Activated gamma-delta T cell treated with anti-CD3 and anti-CD28 coated beads, Interleukin-2, amount 50 U/mL, for 16 hours (primary cell): ENCODE measurements at regions not wholly inside any gene's neighbourhood (a gene's known extent, or its start where the extent isn't known, plus 50 kb on each side); places are given as distances from the start of the nearest gene placed in this dataset.
"Not testable (repeated sequence)": the region's sequence is repeated elsewhere in the genome, so short reads cannot be mapped to it uniquely, and the experiment has no call there.

ENCODE experiments used
- DNase-seq: peaks from one replicate; pipeline ENCODE4 v3.0.0-alpha.2; 2020; ENCODE audit warnings: low read depth

DNA sequence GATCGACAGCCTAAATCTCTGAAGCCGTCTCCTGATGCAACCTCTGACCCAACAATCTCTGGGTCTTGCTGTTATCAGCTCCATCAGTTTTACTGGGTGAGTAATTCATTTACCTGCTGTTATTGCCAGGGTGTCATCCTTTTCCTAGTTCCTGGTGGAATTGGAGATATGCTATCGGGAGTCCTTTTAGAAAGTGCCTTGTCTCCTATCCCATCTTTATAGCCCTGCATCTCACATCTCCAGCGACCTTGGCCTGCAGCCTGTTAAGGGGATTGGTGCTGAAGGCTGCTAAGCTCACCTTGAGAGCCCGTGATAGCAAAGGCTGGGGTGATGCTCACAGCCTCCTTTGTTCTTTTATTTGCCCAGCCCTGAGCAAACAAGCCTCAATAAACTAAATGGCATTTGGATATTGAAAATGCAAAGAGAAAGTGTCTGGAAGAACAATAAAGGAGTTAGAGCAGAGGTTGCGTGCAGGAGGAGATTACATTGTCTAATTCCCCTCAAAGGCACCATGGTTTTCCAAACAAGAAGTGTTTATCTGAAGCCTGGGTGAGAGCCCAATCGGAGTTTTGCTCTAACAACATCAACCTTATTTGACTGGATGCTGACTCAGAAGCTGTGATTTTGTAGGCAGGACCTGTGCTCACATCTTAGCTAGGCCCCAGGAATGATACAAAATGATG lies 101.8 kb downstream of the RPLP1 start:
- no peak for DNase-seq

DNA sequence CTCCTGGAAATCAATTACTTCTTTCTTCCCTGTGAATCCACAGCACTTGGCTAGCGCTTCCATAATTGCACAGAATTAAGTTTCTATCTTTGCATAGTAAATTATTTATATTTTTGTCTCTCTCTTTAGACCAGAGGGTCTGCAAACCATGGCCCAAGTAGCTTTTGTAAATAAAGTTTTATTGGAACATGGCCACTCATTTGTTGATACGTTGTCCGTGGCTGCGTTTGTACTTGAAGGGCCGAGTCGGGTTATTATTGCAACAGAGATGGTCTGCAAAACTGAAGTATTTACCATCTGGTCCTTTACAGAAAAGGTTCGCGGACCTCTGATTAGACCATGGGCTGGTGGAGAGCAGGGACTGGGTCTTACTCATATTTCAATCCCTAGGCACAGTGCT lies 102.5 kb downstream of the RPLP1 start:
- DNase-seq, result no peak

DNA sequence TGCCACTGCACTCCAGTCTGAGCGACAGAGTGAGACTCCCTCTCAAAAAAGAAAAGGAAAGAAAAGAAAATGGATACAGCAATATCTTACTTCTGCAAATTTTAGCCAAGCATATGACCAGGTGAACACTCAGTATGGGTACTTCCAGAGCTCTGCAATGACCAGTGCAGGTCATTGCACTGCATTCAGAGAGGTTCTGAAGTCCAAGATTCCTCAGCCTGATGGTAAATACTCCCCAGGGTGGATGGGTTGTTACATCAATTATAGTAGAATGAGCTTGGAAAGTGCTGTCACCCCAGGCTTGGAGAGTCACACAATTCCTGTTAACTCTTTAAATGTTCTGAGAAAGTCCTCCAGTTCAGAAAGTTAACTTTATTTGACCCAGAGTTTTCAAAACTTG lies 103.7 kb downstream of the RPLP1 start:
- no peak for DNase-seq

DNA sequence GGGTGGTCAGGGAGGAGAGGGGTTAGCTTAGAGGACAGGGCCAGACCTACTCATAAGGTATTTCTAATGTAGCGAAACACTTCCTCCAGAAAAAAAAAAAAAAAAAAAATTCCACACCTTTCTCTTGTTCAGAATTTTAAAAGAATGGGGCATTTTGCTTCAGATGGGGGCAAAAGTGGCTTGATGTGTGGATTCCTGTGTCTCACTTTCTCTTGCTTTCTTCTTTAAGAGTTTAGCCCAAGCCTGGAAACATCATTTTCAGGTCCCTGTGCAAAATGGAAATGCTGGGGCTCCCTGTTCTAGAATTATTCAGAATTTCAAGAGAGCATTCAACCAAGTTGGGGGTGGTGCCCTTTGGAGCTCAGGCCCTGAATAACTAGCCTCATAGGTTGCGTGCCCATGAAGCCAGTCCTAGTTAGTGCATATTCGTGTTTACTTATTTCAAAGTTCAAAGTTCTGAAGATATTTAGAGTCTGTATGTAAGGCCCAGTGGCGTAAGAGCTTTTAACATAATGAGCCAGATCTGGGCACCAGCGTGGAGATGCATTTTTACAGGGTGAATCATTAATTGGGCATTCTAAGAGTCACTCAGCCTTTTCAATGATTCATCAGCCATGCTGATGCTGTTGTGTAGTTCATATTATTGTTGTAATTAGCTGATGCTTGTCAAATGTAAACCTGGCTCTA lies 104.5 kb downstream of the RPLP1 start:
- no peak for DNase-seq

DNA sequence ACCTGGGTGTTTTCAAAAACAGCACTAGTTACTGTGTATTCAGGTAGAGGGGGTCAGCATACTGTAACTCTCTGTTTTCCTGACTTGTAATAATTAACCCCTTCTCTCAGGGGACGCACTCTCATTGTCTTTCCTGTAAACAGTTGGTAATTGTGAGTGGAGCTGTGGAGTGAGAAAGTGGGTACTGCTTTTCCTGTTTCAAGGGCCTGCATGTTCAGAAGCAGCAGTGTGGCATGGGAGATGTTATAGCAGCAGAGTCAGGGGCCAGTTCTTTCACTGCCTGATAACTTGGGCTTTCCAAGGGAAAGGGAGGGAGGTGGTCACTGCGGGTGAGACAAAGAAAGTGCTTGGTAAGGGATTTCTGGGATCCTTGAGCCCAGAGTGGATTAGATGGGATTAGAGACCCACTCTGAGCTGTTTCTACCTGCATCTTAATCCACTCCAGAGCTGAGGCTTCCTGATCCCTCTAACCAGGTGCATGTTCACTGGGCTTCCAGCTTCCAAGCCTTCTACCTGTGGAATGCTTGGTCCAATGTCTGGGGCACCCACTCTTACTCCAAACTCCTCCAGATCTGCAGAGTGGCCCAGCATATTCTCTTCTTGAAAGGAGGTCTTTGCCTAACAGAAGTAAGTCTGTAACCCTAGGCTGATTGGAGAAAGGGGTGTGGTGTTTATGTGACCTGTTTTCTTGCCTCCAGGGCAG lies 105.2 kb downstream of the RPLP1 start:
- DNase-seq, result no peak

DNA sequence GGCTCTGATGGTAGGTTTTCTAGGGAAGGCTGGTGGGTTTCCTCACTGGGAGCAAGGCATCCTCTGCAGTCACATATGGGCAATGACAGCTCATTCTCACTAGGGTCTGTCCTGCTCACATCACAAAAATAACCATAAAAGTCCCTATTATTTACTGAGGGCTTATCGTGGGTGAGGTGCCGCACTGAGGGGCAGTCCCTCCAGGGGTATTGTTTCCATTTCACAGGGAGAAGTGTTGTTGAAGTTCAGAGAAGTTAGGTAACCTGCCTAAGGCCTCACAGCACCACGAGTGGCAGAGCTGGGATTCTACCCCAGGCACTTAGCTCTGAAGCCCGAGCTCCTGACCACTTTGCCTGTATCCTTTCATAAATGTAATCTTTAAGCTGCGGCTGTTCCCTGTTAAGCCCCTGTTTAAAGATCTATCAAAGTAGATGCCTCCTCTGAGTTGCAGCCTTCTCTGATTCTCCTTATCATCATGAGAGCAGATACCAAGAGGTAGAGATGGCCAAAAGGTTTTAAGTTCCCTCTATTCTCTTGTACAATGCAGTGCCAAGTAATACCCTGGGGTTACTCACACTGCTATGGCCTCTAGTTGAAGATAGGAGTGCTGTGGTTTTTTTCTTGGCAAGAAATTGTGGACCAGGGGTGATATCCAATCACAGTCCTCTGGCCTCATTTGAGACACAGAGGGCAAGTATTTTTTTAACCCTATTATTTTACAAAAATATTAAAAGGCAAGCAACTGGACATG lies 107.0 kb downstream of the RPLP1 start:
- DNase-seq, result no peak

DNA sequence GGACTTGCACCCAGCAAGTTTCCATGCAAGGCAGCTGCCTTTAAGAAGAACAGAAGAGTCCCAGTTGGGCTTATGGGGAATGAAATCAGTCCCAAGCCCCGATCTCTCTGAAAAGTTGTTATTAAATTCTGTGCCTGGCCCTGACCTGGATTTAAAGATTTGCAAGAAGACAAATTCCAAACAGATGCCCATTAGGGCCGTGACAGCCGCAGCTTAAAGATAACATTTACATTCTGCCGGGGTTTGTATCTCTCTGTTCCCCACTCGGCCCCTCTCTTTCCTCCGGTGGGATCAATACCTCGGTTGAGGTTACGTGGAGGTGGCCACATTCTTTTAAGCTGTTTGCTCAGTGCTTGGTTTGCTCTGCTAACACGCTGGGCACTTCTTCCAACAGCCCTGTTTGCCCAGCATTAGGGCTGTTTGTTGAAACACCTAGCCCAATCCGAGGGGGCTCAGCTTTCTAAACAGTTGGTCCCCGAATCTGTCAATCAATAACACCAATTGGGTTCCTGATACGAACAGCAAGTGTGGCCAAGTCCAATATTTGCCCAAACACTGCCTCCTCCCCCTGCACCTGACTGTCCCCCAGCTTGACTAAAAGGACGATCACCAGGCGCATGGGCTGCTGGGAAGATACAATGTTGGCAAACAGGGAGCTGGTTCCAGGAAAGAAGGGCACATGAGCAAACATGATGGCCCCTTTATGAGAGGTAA lies 108.6 kb downstream of the RPLP1 start:
- no peak for DNase-seq

DNA sequence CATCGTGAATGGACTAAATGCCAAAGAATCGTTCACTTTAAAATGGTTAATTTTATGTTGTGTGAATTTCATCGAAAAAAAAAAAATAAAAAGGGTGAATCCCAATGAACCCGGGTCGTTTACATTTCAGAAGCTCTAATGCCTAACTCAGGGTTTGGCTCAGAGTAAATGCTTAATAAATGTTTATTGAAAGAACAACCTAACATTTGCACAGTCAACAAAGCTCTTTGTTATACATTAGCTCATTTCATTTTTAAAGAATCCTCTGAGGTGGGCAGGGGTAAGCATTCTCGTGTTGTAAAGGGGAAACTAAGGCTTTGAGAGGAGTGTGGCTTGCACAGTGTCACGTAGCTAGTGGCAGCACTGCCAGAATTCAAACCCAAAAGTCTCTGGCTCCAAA lies 109.5 kb downstream of the RPLP1 start:
- no peak for DNase-seq

DNA sequence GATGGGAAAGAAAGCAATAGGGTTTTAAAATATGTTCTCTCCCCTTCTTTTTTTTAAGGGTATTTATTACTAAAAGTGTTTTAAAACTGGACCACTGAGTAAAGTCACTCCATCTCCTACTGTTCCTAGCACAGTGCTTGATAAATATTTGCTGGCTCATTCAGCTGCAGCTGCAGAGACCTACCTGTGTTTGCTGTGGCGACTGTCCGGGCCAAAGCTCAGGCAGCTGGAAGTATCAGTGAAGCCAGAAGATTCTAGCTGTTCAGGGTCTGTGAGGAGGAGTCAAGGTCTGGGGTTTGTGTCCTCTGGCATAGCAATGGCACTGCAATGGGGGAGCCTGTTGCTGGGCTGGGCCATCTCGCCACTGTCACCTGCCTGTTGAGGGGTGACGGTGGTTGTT lies 109.9 kb downstream of the RPLP1 start:
- no peak for DNase-seq

DNA sequence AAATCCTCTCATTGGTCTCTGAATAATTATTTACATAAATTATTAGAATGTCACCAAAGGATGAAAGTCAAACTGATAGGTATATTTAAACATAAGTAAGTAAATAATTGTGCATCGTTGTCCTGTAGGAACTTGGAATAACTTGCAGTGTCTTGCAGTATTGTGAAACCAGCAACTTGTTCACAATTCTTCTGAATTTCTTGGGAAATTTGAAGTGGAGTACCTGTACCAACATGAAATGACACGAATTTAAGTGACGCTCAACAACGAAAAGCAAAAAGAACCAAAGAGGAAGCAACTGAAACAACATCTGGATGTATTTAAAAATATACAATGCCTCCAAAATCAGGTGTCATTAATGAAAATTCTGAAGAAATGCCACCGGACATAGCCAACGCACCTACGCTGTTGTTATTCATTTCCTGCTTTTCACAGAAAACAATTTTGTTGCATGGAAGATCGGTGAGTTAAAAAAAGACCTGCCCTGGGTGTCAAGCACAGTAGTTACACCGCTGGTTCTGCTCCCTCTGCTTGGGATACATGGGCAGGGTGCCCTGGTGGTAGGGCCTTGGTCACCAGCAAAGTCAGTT lies 112.5 kb downstream of the RPLP1 start:
- DNase-seq, result no peak

DNA sequence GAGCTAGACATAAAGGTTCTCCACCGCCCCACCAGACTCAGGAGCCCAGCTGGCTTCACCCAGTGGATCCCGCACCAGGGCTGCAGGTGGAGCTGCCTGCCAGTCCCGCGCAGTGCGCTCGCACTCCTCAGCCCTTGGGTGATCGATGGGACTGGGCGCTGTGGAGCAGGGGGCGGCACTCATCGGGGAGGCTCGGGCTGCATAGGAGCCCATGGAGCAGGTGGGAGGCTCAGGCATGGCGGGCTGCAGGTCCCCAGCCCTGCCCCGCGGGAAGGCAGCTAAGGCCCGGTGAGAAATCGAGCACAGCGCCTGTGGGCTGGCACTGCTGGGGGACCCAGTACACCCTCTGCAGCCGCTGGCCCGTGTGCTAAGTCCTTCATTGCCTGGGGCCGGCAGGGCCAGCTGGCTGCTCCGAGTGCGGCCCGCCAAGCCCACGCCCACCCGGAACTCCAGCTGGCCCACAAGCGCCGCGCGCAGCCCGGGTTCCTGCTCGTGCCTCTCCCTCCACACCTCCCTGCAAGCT lies 114.7 kb downstream of the RPLP1 start:
- DNase-seq, result not testable (repeated sequence)

DNA sequence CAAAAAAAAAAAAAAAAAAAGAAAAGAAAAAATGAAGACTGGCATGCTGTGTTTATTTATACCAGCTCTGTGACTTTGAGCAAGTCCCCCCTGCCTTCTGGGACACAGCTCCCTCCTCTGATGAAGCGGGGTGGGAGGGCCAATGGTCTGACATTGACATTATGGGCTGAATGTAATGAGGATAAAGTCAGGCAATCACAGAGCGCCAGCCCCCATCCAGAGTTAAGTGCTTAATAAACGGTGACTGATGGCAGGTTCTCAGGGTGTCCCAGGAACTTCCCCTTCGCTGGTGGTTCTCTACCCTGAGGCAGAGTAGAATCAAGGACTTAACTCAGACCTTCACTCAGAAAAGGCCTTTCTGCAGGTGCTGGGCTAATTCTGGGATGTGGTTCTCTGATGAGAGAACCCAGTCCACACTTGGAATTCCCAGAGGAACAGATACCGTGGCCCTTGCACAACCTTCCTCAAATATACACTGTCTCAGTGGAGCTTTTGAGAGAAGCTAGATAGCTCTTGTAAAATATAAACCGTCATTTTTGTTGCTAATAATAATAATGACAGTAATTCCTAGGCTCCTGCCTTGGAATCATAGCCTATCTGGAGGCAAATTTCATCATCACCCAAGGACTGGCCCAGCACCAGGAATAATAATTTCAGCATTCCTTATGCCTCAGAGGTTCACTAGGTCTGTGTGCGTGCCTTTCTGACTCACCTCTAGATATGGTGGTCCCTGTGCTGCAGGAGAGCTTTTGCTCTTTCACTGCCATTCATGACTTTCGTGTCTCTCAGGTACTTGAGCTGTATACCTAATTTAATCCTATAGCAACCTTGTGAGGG lies 115.8 kb downstream of the RPLP1 start:
- no peak for DNase-seq

DNA sequence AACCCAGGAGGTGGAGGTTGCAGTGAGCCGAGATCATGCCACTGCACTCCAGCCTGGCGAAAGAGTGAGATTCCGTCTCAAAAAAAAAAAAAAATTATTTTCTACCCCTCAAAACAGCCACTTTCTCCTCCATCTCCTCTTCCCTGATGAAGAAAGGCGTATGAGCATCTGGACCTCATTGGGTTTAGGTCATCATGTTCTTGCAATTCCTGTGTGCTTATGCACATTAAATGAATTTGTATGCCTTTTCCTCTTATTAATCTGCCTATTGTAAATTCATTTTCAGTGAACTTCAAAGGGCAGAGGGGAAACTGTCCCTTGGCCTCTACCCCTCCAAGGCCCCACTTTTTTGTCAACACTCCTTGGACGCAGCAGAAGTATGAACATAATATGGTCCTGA lies 117.8 kb downstream of the RPLP1 start:
- no peak for DNase-seq

DNA sequence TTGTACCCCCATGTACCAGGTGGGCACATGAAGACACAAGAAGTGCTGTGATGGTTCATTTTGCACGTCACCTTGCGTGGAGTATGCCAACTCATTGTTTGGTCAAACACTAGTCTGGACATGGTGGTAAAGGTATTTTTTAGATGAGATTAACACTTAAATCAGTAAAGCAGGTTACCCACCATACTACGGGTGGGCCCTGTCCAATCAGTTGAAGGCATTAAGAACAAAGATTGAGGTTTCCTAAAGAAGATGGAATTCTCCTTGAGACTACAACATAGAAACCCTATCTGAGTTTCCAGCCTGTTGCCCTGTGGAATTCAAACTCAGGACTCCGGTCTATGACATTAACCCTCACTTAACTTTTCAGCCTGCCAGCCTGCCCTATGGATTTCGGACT lies 118.4 kb downstream of the RPLP1 start:
- no peak for DNase-seq

DNA sequence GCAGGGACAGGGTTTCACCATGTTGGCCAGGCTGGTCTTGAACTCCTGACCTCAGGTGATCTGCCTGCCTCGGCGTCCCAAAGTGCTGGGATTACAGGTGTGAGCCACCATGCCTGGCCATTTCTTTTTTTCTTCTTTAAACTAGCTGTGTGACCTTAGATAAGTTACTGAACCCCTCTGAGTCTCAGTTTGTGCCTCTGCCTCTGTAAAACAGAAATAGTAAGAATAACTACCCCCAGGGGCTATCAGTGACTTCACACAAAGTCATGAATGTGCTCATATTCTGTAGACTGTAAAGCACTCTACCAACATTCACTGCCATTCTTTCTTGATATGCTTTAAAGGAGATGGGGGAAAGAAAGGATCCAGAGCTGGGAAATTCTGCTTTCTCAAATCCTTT lies 120.7 kb downstream of the RPLP1 start:
- DNase-seq, result not testable (repeated sequence)

DNA sequence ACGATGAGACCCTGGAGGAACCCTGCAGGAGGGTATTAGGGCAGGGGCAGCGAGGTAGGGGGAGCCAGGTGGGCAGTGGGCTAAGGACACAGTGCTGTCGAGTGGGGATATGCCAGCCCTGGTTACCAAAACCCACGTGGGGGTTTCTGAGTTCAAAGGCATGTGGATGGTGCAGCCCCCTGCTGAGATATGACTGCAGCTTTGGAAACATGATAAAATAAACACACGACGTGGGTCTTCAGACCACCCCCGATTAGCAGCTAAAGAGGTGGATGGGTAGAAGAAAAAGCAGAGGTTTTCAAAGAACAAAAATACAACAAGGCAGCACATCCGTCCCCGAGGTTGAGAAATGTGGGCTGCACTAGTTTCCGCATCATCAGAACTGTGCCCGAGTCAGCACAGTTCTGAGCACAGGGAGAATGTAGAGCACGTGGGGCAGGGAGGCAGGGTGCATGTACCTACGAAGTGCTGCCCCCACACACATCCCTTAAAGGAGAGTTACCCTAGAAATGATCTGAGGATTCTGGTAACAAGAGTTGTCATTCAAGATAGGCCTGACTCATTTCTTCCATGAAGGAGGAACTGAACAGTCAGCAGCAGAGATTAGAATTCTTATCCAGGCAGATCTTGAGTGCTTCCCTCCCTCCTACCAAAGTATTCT lies 121.3 kb downstream of the RPLP1 start:
- no peak for DNase-seq

DNA sequence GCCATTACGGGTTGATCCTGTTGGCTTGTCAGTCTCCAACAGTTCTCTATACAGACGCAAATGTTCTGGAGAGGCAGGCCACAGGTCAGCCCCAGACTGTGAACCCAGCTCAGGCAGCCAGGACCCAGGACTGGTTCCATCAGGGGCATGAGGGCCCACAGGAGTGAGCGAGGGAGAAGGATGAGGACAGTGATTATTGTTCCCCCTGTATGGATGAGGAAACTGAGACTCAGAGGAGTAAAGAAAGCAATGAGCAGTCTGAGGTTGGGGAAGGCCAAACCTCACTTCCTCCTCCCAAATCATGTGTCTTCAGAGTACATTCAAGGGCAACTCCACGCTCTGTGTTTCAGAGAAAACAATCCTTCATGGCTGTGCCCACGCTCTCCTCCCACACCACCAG lies 121.9 kb downstream of the RPLP1 start:
- no peak for DNase-seq

DNA sequence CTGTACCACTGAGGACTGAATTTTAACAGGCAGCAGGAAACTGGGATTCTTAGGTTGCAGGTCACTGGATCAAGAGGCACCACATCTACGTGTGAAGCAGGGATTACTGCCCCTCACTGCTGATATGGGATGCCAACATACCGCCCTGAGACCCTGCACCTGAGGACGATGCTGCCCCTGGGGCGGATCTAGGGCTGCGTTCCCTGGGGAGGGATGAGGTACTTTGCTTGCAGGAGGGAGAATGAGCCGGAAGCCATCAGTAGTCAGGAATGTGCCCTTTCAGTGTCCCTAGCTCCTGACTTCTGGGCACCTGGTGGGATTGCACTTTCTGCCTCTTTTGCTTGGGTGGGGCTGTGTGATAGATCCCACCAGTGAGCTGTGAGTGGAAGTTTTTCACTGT lies 122.8 kb downstream of the RPLP1 start:
- DNase-seq, result no peak

DNA sequence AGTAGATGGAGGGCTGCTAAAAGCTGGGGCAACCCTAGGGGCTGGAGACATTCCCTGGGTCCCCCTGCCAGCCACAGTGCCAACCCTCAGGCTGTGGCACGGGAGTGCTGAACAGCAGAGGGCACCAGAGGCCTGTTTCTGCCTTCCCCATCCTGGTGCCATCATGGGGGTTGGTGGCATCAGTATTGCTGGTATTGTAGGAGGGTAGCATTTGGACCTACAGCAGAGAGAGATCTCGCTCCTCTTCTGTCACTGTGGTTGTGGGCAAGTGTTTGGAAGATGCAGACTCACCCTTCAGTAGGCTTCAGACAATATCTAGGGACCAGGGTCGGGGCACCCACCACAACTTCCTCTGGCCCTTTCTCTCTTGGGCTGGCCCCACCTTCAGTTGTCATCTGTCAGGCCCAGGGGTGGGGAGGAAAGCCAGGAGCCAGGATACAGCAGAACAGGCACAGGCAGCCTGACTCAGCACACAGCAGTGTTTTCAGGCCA lies 123.5 kb downstream of the RPLP1 start:
- peak; percentile 46 for DNase-seq

DNA sequence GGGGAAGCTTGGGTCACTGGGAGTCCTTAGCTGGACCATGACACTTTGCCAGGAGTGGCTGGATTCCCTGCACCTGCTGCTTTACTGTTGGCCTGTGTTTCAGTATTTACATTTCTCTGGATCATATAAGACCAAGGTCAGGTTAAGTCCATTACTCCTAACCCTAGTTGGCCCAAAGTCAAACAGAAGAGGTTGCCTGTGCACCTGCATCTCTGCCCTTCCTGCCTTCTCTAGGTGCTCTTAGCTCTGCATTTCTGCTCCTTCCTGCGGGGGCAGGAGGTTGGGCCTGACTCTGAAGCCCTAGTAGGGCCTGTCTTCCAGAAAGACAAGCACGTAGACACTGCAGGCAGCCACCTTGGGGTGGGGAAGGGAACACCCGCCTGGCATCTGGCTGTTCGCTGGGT lies 124.3 kb downstream of the RPLP1 start:
- no peak for DNase-seq
